NB4 (cell line): ENCODE measurements at regions not wholly inside any gene's neighbourhood (a gene's known extent, or its start where the extent isn't known, plus 50 kb on each side); places are given as distances from the start of the nearest gene placed in this dataset.

ENCODE experiments used
- DNase-seq: peaks from one replicate; pipeline ENCODE4 v3.0.0; 2010; ENCODE audit warnings: low read depth
- H3K4me3 ChIP-seq: one replicate; pipeline ENCODE4 v1.5.1; 2011; ENCODE audit warnings: mild to moderate bottlenecking, low read depth, low read length, moderate library complexity
- CTCF ChIP-seq: IDR thresholded peaks from one replicate; pipeline ENCODE4 v1.5.1; 2012; ENCODE audit warnings: low read depth, low read length
- MAX ChIP-seq: IDR thresholded peaks from 2 replicates; pipeline ENCODE4 v1.6.1; 2011; ENCODE audit warnings: low read depth, low read length
- MYC ChIP-seq: IDR thresholded peaks from 2 replicates; pipeline ENCODE4 v1.6.1; 2011; ENCODE audit warnings: low read depth, low read length
- POLR2A ChIP-seq: IDR thresholded peaks from 2 replicates; pipeline ENCODE4 v1.6.1; 2011; ENCODE audit warnings: mild to moderate bottlenecking; ENCODE audit not compliant: insufficient read length; ENCODE audit errors: extremely low read depth

GRCh38 chr2:192571636-192572035, 376.9 kb upstream of the TMEFF2 start:
- H3K4me3 ChIP-seq = no peak overlapping the region
- DNase-seq = no peak
- TF ChIP-seq POLR2A = no peak
- TF ChIP-seq MAX = no peak
- TF ChIP-seq CTCF = no peak
- TF ChIP-seq MYC = no peak

DNA sequence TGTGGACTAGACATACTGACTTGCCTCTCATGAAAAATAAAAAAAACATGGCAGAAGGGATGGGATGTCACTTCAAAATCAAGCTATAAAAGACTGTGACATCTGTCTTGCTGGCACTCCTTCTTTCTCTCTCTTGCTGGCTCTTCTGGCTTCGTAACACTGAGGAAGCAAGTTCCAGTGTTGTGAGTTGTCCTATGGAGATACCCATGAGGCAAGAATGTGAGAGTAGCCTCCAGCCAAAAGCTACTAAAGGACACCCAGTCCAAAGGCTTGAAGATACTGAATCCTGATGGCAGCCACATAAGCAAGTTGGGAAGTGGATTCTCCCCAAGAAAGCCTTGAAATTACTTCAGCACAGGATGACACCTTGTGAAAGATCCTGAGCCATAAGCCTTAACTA, 376.1 kb upstream of the TMEFF2 start:
- no peak overlapping the region for H3K4me3 ChIP-seq
- no peak for DNase-seq
- TF ChIP-seq POLR2A (no peak), MAX (no peak), CTCF (no peak), MYC (no peak)

DNA sequence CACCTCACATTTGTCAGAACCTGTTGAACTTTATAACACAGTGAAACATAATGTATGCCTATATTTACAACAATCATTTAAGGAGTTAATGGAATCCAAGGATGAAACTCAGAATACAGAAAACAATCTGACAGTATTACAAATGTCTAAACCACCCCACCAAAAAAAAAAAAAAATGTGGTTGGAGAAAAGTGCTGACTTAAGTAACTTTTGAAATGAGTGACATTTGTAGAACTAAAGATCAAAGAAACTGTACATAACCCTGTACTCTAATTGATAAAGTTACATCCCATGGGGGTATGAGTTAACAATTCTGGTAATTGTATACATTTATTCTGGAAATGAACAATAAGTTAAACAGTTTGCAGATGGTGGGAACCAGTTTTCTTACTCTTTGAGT, 372.1 kb upstream of the TMEFF2 start:
- no peak for TF ChIP-seq MAX
- H3K4me3 ChIP-seq = no peak overlapping the region
- DNase-seq = no peak

GRCh38 chr2:192560326-192560725, 365.6 kb upstream of the TMEFF2 start:
- H3K4me3 ChIP-seq = no peak overlapping the region
- no peak for DNase-seq
- TF ChIP-seq MYC = no peak

DNA sequence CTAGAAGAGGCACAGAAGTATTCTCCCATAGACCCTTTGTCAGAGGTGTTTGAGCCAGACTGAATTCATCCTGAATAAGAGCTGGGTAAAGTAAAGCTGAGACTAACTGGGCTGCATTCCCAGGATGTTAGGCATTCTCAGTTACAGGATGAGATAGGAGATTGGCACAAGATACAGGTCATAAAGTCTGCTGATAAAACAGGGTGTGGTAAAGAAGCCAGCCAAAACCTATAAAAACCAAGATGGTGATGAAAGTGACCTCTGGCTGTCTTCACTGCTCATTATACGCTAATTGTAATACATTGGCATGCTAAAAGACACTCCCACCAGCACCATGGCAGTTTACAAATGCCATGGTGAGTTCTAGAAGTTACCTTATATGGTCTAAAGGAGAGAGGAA, 364.9 kb upstream of the TMEFF2 start:
- no peak for TF ChIP-seq POLR2A
- TF ChIP-seq MAX = no peak
- TF ChIP-seq MYC = no peak
- TF ChIP-seq CTCF = no peak
- DNase-seq = no peak
- H3K4me3 ChIP-seq = no peak overlapping the region

DNA sequence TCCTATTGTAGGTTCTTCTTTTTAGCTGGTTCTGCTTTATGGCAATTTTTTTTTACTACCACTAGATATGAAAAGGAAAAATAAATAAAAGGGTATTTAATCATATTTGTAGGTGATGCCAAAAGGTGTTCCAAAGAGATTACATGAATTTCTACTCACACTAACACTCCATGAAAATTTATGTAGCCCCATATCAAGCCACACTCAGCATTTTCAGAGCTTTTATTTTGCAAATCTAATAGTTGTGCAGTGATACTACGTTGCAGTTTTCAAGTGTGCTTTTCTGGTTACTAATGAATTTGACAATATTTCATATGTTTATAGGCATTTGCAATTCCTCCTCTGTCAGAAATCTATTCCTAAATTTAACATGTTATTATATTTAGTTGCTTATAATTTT, 363.9 kb upstream of the TMEFF2 start:
- TF ChIP-seq CTCF (no peak), POLR2A (no peak), MAX (no peak), MYC (no peak)
- DNase-seq = no peak
- no peak overlapping the region for H3K4me3 ChIP-seq

- no peak overlapping the region for H3K4me3 ChIP-seq
- TF ChIP-seq POLR2A (no peak), MYC (no peak), MAX (no peak), CTCF (no peak)
- DNase-seq = no peak
Observed at GRCh38 chr2:192555740-192556139, 361.0 kb upstream of the TMEFF2 start.
